Left colon (tissue), 2 donors: ENCODE measurements at regions not wholly inside any gene's neighbourhood (a gene's known extent, or its start where the extent isn't known, plus 50 kb on each side); places are given as distances from the start of the nearest gene placed in this dataset.

ENCODE experiments used
- ATAC-seq: fragments of 200-7000 bp; cut with Tn5 transposase; one replicate; pipeline ENCODE4 v1.9.1; 2020; ENCODE audit warnings: mild to moderate bottlenecking, moderate library complexity
- DNase-seq, 2 donors: peaks; one replicate each; pipeline ENCODE4 v3.0.0-alpha.2; 2020
- intact Hi-C, 2 donors: fragments of 100-400 bp; cut with DNase I in 1 of 2; cut with micrococcal nuclease in 1 of 2; formaldehyde crosslinking; loops; one replicate each; pipeline versions ENCODE4 v1.11.2 to v1.14.0; 2022; cut with DNase I, micrococcal nuclease
- donor health status: DM: no; HTN: no; CAD: no.
- donor health status: DM: yes; HTN: yes; CAD: no.

GRCh38 chr1:68976916-68977610, 480.2 kb upstream of the DEPDC1 start:
- intact Hi-C loops: no loop called here
- no peak for ATAC-seq

GRCh38 chr1:68979891-68980290, 483.0 kb upstream of the DEPDC1 start:
- ATAC-seq: no peak
- DNase-seq: no peak
- intact Hi-C loops: no loop called here

More at GRCh38 chr1:68976916-68977610, 480.2 kb upstream of the DEPDC1 start:
- DNase-seq: no peak

DNA sequence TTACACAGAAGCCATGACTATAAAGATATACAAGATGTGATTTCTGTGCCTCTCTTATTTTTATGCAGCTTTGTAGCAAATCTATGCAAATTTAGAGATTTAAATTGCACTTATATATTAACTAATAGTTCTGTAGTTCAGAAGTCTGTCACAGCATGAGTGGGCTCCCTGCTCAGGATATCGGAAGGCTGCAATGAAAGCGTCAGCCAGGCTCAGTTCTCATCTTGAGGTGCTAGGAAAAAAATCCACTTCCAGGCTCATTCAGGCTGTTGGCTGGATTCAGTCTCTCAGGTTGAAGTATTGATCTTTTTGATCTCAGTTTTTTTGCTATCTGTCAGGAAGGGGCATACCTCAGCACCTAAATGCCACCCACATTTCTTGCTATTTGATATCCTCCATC, 487.4 kb upstream of the DEPDC1 start:
- intact Hi-C loops: no loop called here
- no peak for ATAC-seq

GRCh38 chr1:68994096-68994495, 497.2 kb upstream of the DEPDC1 start:
- ATAC-seq (no peak), DNase-seq (no peak)

More for the DNA sequence above, 487.4 kb upstream of the DEPDC1 start:
- no peak for DNase-seq

GRCh38 chr1:69016468-69016867, 519.6 kb upstream of the DEPDC1 start:
- no peak for DNase-seq
- intact Hi-C loops: no loop called here
- no peak for ATAC-seq

More at GRCh38 chr1:68994096-68994495, 497.2 kb upstream of the DEPDC1 start:
- intact Hi-C loops: no loop called here

DNA sequence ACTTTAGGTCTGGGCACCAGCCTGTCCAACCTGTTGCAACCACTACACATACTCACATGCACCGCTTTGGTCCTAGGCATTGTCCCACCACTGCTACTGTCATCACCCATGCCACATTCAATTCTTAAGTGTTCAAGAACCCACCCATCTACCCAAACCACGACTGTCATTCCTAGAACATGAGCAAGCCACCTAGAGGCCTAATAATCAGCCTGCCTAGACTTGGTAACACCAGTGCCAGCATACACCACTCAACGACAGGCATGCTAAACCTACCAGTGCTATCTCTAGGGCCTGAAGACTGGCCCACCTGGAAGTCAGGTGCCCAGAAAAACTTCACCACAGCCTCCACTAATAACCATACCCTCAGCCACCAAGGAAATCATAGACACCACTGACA, 532.8 kb upstream of the DEPDC1 start:
- no peak for ATAC-seq
- no peak for DNase-seq
- intact Hi-C loops: no loop called here

DNA sequence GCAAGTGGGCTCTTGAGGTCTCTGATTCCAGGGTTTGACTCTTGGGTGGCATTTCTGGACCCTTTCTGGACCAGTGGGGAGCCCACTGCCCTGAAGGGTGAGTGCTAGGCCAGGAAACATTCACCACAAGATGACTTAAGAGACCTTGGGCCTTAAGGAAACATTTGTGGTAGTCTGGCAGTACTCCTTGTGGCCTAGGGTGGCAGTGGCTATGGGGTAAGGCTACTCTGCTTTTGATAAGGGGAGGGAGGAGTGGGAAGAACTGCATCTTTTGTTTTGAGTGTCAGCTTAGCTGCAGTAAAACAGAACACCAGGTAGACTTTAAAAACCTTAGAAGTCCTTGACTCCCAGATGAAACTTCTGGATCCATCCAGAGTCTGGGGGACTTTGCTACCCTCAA, 529.3 kb upstream of the LRRC7 start:
- intact Hi-C loops: no loop called here
- no peak for ATAC-seq
- no peak for DNase-seq

DNA sequence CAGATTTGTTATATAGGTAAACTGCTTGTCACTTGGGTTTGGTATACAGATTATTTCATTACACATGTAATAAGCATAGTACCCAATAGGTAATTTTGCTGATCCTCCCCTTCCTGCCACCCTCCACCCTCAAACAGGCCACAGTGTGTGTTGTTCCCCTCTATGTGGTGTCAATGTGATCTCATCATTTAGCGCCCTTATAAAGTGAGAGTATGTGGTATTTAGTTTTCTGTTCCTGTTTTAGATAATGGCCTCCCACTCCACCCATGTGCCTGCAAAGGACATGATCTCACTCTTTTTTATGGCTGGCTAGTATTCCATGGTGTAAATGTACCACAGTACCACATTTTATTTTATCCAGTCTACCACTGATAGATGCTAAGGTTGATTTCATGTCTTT, 522.1 kb upstream of the LRRC7 start:
- intact Hi-C loops: no loop called here
- DNase-seq (no peak), ATAC-seq (no peak)

DNA sequence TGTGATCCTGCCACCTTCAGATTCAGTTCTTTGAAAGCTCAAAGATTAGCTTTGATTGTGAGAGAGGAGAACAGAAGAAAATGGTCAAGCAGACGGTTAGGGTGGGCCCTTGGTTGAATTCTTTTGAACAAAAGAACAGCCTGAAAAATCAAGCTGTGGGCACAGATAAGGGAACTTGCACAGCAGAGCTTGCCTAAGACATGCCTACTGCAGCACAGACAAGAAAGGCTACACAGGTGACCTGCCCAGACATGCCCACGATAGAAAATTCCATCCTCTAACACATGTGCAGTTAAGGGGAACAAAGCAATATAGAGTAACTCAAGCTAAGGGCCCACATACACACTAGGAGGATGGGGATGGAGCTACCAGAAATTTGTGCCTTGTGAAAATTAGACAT, 512.5 kb upstream of the LRRC7 start:
- intact Hi-C loops: no loop called here
- ATAC-seq: no peak

DNA sequence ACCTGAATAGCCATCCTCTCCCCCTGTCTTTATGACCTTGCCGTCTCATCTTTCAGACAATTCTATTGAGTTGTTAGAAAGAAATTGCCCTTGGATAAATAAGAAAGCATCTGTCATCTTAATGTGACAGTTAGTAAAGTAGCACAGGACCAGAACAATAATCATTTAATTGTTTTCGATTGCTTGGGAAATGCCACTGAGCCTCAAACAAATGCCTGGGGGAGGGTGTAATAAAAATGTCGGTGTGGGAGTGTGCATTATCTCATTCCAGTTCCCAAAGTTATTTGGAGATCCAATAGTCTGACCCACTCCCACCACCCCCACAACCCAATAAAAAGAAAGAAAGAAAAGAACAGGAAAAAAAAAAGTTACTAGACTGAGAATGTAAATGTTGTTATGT, 509.3 kb upstream of the LRRC7 start:
- no peak for DNase-seq
- intact Hi-C loops: no loop called here
- no peak for ATAC-seq

More for the DNA sequence above, 512.5 kb upstream of the LRRC7 start:
- no peak for DNase-seq

- intact Hi-C loops: no loop called here
- ATAC-seq: no peak
- DNase-seq: no peak
Observed at GRCh38 chr1:69070660-69071373, 496.9 kb upstream of the LRRC7 start.

- no peak for ATAC-seq
- intact Hi-C loops: no loop called here
- DNase-seq: no peak
Observed at GRCh38 chr1:69073176-69073575, 494.5 kb upstream of the LRRC7 start.

GRCh38 chr1:69076631-69077030, 491.1 kb upstream of the LRRC7 start:
- intact Hi-C loops: no loop called here

GRCh38 chr1:69077198-69077597, 490.5 kb upstream of the LRRC7 start:
- ATAC-seq: no peak
- intact Hi-C loops: no loop called here
- no peak for DNase-seq

More at GRCh38 chr1:69076631-69077030, 491.1 kb upstream of the LRRC7 start:
- DNase-seq (no peak), ATAC-seq (no peak)

DNA sequence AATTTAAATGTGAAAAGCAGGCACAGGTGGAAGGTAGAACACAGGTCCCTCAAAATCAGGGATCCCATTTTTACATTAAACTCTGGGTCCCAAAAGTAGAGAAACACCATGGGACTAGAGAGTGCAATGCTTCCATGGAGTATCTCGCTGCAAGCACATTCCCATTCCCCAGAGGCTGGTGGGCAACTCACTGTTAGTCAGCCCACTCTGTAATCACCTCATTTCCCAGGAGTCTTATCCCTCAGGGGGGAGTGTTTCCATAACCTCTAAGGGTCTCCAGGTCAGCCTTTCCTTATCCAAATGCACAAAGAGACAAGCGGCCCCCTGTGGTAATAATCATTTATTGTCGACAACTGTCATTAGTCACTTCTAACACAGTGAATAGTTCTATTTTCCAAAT, 490.1 kb upstream of the LRRC7 start:
- intact Hi-C loops: no loop called here
- no peak for DNase-seq
- ATAC-seq: no peak

DNA sequence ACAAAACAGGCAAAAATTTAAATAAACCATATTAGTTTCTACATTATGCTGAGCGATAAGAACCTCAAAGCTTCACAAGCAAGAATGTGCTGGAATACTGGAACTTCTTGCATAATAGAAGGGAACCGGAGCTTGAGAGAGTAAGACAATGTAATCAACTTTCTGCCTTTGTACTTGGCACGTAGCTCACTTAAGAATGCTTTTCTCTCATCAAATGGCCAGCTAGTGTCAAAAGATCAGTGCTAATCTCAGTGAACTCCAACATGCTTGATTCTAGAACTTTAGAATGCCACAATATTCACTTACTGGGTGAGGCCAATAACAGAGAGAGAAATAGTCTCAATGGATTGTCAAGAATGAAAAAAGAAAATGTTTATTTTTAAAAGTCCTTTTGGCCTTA, 486.1 kb upstream of the LRRC7 start:
- DNase-seq (no peak), ATAC-seq (no peak)
- intact Hi-C loops: no loop called here

DNA sequence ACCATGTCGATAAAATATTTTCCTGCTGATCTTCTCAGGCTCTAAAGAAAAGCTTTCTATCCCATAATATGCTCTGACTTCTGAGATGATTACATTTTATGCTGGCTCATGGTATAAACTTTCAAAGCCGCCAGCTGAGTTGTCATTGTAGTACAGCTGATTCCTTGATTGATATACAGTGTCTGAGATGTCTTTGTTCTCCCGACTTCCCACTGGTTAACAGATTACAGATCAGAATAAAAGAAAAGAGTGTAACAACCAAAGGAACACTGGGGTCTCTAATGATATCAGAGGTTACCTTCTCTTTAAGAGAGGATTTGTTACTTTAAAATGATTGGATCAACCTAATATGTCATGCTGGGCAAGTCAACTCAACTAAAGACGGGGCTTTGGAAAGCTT, 485.4 kb upstream of the LRRC7 start:
- ATAC-seq (no peak), DNase-seq (no peak)
- intact Hi-C loops: no loop called here

GRCh38 chr1:69086148-69086547, 481.6 kb upstream of the LRRC7 start:
- intact Hi-C loops: no loop called here
- ATAC-seq (no peak), DNase-seq (no peak)

DNA sequence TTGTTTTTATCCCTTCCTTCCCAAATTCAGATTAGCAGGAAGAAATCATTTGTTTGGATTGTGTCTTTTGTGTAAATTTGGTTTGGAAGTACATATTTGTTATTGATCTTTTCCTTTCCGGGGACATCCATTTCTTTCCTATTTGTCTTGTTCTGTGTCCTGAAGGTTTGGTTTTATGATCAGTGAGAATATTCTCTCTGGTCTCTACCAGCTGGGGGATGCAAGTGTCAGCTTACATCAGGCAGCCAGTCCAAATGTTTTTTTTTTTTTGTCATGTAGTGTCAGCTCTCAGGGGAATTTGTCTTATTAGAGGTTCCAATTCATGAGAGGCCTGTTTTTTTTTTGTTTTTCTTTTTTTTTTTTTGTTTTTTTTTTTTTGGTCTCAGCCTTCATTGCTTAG, 479.2 kb upstream of the LRRC7 start:
- intact Hi-C loops: no loop called here
- no peak for ATAC-seq
- DNase-seq: no peak

GRCh38 chr1:69090170-69090569, 477.6 kb upstream of the LRRC7 start:
- DNase-seq (no peak), ATAC-seq (no peak)
- intact Hi-C loops: no loop called here

DNA sequence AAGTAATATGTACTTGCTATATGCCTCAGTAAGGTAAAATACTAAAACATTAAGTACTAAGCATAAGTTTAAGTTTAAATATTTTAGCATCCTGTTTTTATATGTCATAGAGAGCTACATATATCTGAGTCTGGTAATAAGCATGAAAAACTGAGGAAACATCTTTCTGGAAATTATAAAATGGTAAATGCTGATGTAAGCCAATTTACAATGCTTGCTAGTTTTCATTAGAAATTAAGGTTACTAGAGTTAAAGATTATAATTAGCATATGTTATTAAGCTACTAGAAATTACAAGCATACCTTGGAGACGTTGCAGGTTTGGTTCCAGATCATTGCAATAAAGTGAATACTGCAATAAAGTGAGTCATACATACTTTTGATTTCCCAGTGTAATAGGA, 477.0 kb upstream of the LRRC7 start:
- no peak for ATAC-seq
- intact Hi-C loops: no loop called here
- DNase-seq: no peak
